HG02798 (cell line): ENCODE measurements at regions not wholly inside any gene's neighbourhood (a gene's known extent, or its start where the extent isn't known, plus 50 kb on each side); places are given as distances from the start of the nearest gene placed in this dataset.

Experiments
- ATAC-seq: cut with Tn5 transposase; IDR thresholded peaks from one replicate; pipeline ENCODE4 v1.9.1; 2021; ENCODE audit warnings: mild to moderate bottlenecking; ENCODE audit not compliant: unreplicated experiment, poor library complexity

- no peak for ATAC-seq
These were observed 252.0 kb downstream of the SKIDA1 start for GRCh38 chr10:21273400-21273968.

DNA sequence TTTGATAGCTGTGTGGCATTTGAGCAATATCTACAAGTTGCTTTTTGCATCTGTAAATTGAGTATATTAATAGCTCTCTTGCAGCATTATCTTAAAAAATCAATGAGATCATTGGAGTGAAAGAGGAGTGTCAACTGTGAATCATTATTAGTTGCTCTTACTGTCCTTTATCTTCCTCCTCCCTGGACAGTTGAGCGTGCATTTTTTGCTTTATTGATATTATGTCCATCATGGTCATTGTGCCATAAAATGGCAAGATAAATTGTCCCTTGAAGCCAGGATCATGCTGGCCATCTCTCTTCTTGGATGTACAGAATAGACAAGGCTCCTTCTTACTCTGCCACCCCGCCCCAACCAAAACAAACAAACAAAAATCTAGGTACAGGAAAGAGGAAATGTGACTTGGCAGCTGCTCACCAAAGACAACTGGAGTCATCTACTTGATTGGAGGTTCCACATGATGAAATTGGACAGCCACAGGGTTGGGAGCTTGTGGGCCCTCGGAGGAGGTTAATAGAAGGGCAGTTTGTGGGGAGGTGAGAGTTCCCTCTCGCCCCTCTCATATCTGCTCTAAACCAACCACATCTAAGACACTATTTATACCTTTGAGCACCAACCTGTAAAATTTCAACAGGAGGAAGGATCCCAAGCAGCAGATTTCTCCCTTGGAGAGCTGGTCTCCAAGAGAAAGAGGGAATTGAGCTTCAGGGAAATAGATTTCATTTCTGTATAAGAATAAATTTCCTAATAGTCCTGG lies 252.7 kb downstream of the SKIDA1 start:
- ATAC-seq: no peak

DNA sequence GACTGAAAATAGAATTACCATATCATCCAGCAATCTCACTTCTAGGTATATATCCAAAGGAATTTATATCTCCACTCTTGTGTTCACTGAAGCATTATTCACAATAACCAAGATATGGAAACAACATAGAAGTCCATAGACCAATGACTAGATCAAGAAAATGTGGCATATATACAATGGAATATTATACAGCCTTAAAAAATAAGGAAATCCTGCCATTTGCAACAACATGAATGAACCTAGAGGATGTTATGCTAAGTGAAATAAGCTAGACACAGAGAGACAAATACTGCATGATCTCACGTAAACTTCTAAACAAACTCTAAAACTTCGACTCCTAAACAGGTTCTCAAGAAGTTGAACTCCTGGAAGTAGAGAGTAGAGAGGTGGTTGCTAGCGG lies 254.5 kb downstream of the SKIDA1 start:
- ATAC-seq: no peak

DNA sequence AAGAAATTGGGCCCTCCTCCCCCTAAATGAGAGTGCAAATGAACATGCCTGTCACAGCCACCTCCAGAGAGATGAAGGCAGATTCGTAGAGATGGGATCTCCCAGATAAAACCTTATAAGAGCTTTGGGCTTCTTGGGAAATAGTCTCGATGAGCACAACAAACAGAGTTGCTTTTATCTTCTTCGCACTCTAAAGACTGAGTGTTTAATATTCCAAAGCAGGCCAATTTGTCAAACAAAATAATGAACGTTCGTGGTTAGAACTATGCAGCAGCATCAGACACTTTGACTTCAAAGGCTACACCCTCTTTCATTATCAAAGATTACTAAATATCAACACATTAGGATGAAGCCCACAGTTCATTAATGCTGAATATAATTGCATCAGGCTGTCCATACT lies 256.2 kb downstream of the SKIDA1 start:
- ATAC-seq: no peak

DNA sequence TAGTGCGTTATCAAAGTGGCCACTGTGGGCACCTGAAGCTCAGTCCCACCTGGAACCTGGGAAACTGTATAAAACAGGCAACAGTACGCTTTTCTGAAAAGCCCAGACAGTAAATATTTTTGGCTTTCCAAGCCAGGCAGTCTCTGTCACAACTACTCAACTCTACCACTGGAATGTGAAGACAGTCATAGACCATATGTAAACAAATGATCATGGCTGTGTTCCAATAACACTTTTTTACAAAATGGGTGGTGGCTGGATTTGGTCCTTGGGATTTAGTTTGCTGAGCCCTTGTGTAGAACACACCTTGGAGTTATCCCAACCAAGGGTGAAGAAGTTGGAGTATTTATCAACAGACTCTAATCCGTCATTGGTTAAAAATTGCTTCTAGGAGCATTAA lies 259.9 kb downstream of the SKIDA1 start:
- ATAC-seq: no peak

GRCh38 chr10:21264271-21264670 lies 261.2 kb downstream of the SKIDA1 start:
- no peak for ATAC-seq

GRCh38 chr10:21263839-21264238 lies 261.6 kb downstream of the SKIDA1 start:
- no peak for ATAC-seq

- no peak for ATAC-seq
These were observed 262.1 kb downstream of the SKIDA1 start for GRCh38 chr10:21263263-21263803.

- ATAC-seq: no peak
These were observed 263.6 kb downstream of the SKIDA1 start for GRCh38 chr10:21261842-21262294.

DNA sequence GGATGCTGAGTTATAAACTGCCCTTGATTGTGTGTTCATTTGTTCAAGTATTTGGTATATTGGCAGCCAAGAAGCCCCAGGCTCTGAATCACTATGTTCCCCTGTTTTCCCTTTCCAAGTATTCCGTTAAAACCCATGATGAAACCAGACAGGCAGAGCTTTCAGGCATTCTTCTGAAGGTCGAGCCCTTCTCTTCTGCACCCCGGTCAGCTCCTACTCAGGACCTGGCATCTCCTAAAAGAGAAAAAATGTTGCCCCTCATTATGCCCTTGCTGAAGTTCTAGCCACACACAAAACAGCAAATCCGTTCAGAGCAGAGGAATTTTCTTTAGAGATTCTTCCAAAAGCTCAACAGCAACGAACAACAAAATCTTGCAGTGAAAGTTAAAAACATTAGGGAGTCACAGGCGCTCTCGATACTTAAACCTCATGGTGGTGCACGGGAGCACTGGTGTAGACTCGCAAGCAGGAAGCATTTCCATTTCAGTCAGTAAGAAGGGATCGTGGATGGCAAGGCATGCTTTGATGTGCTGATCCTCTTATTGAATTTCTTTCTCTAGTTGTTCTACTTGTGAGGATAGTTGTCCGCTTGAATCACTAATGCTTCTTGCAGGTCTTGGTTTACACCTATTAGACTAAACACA lies 264.9 kb downstream of the SKIDA1 start:
- no peak for ATAC-seq

- ATAC-seq: no peak
These were observed 265.4 kb downstream of the SKIDA1 start for GRCh38 chr10:21260066-21260465.

GRCh38 chr10:21257919-21258318 lies 267.6 kb downstream of the SKIDA1 start:
- no peak for ATAC-seq

DNA sequence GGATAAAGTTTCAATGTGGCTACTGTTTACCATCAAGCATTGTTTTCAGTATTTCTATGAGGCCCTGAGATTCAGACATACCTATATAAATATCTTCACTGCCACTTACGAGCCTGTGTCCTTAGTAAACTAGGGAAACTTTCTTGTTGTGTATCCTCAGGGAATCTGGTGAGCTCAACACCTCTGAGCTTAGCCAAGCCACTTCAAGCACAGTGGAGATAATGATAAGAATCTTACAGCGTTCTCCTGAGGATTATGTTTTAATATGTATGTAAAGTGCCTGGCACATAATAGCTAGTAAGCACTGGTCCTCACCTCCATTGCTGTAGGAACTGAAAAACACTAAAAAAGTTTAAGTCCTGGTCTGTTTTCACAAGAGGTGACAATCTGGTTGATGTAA lies 268.3 kb downstream of the SKIDA1 start:
- ATAC-seq: no peak

GRCh38 chr10:21249435-21249834 lies 276.0 kb downstream of the SKIDA1 start:
- no peak for ATAC-seq

DNA sequence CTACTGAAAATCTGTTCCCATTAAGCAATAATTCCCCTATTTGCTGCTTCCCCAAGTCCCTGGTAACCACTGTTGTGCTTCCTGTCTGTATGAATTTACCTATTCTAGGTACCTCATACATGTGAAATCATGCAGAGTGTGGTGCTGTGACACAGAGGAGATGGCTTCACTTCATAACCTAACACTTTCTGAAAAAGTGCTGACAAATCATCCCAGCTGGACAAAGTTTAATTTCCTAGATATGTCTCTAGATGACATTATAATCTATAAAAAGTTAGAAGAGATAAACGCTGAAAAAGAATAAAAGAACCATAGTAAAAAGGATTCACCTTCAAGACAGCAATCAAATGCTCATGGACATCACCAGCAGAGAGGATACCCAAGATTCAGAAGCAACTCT lies 277.9 kb downstream of the SKIDA1 start:
- ATAC-seq: no peak

GRCh38 chr10:21246178-21246577 lies 279.3 kb downstream of the SKIDA1 start:
- no peak for ATAC-seq

- ATAC-seq: no peak
These were observed 281.7 kb downstream of the SKIDA1 start for GRCh38 chr10:21243748-21244257.

GRCh38 chr10:21242915-21243314 lies 282.6 kb downstream of the SKIDA1 start:
- no peak for ATAC-seq

DNA sequence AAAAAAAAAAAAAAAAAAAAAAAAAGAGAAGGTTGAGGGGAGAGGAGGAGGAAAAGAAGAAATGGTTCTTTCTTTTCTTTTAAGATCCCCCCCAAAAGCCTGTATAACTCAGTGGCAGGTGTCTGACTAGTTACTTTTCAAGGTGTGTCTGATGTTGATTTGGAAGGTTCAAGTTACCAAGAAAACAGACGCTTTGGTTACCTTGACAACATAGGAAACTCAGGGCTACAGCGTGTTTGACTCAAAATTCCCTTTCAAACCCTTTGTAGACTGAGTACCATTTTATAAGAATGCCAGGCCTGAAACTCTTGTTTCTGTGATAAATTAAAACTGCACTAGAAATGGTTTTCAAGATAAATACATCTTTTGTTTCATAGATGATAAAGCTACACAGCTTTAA lies 286.8 kb downstream of the SKIDA1 start:
- no peak for ATAC-seq

DNA sequence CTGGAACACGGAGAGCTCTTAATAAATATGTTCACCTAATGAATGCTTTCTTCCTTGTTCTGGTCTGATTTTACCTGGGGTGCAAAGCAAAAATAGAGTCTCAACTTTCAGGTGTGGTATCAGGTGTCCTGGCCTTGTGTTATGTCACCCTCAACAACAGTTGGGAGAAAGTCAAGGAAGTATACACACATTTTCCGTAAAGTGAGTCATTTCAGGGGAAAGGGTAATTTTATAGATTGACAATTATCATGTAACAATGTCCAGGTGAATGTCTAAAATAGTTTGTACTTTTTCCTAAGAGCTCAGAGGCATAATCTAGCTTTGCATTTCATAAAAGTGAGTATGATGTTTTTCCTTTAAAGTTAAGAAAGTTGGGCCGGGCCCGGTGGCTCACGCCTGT lies 287.4 kb downstream of the SKIDA1 start:
- no peak for ATAC-seq

- no peak for ATAC-seq
These were observed 290.7 kb downstream of the SKIDA1 start for GRCh38 chr10:21234761-21235160.
